ENCODE measurements at regions not wholly inside any gene's neighbourhood (a gene's known extent, or its start where the extent isn't known, plus 50 kb on each side); places are given as distances from the start of the nearest gene placed in this dataset.

- 62 to 73% methylated on average over 2 to 3 of the region's 3 CpGs for WGBS, 2 donors (ENCODE audit: low coverage in 1 of 2)
- TF ChIP-seq POLR2AphosphoS5 (IDR thresholded peaks at IDR 0.05) (no peak), POLR2A (IDR thresholded peaks at IDR 0.05) (no peak), EP300 (IDR thresholded peaks at IDR 0.05) (no peak), CTCF (IDR thresholded peaks at IDR 0.05) (no peak)
- no peak for ATAC-seq
- H3K27me3 ChIP-seq, result no peaks in the 10 kb centered on the region
- H3K9me3 ChIP-seq, result no peaks in the 10 kb centered on the region
- no peaks in the 10 kb centered on the region for H3K4me1 ChIP-seq
- no peak overlapping the region for H3K27ac ChIP-seq
- H3K4me3 ChIP-seq, result no peak overlapping the region
- no peaks in the 10 kb centered on the region for H3K36me3 ChIP-seq
Measured at GRCh38 chr5:4337519-4337918, 741.9 kb downstream of the IRX1 start.

- TF ChIP-seq POLR2A (IDR thresholded peaks at IDR 0.05) (no peak), EP300 (IDR thresholded peaks at IDR 0.05) (no peak), POLR2AphosphoS5 (IDR thresholded peaks at IDR 0.05) (no peak), CTCF (IDR thresholded peaks at IDR 0.05) (no peak)
- H3K4me1 ChIP-seq, result no peaks in the 10 kb centered on the region
- ATAC-seq, result no peak
- no peak overlapping the region for H3K4me3 ChIP-seq
- H3K27ac ChIP-seq, result no peak overlapping the region
- no peaks in the 10 kb centered on the region for H3K36me3 ChIP-seq
- 33% methylated on average over 1 of the region's 9 CpGs; no CpG with 5 or more reads in 1 of the 2 donors for WGBS, 2 donors (ENCODE audit: low coverage in 1 of 2)
- H3K27me3 ChIP-seq, result no peaks in the 10 kb centered on the region
- no peaks in the 10 kb centered on the region for H3K9me3 ChIP-seq
Measured at GRCh38 chr5:4339949-4340348, 744.3 kb downstream of the IRX1 start.

- TF ChIP-seq EP300 (IDR thresholded peaks at IDR 0.05) (no peak), POLR2AphosphoS5 (IDR thresholded peaks at IDR 0.05) (no peak), POLR2A (IDR thresholded peaks at IDR 0.05) (no peak), CTCF (IDR thresholded peaks at IDR 0.05) (no peak)
- no peak overlapping the region for H3K4me3 ChIP-seq
- no peaks in the 10 kb centered on the region for H3K9me3 ChIP-seq
- no peaks in the 10 kb centered on the region for H3K4me1 ChIP-seq
- no peaks in the 10 kb centered on the region for H3K27me3 ChIP-seq
- H3K36me3 ChIP-seq, result no peaks in the 10 kb centered on the region
- 35 to 60% methylated on average over 1 of the region's 1 CpG for WGBS, 2 donors (ENCODE audit: low coverage in 1 of 2)
- H3K27ac ChIP-seq, result no peak overlapping the region
- no peak for ATAC-seq
Measured at GRCh38 chr5:4345850-4346249, 750.2 kb downstream of the IRX1 start.

- Histone ChIP-seq H3K27ac (no peak overlapping the region), H3K27me3 (no peaks in the 10 kb centered on the region), H3K36me3 (no peaks in the 10 kb centered on the region), H3K4me1 (no peaks in the 10 kb centered on the region), H3K9me3 (no peaks in the 10 kb centered on the region), H3K4me3 (no peak overlapping the region)
- no peak for TF ChIP-seq POLR2AphosphoS5 (IDR thresholded peaks at IDR 0.05)
- no peak for TF ChIP-seq CTCF (IDR thresholded peaks at IDR 0.05)
- no peak for TF ChIP-seq POLR2A (IDR thresholded peaks at IDR 0.05)
- TF ChIP-seq EP300 (IDR thresholded peaks at IDR 0.05), result no peak
- 15 to 66% methylated on average over 3 of the region's 3 CpGs for WGBS, 2 donors (ENCODE audit: low coverage in 1 of 2)
- ATAC-seq, result no peak
Measured at GRCh38 chr5:4348423-4348822, 752.8 kb downstream of the IRX1 start.

GRCh38 chr5:4348919-4349318 is 753.3 kb downstream of the IRX1 start:
- 12 to 44% methylated on average over 3 of the region's 3 CpGs for WGBS, 2 donors (ENCODE audit: low coverage in 1 of 2)
- H3K27ac ChIP-seq, result no peak overlapping the region
- TF ChIP-seq EP300 (IDR thresholded peaks at IDR 0.05) (no peak), CTCF (IDR thresholded peaks at IDR 0.05) (no peak), POLR2A (IDR thresholded peaks at IDR 0.05) (no peak), POLR2AphosphoS5 (IDR thresholded peaks at IDR 0.05) (no peak)
- no peaks in the 10 kb centered on the region for H3K36me3 ChIP-seq
- H3K27me3 ChIP-seq, result no peaks in the 10 kb centered on the region
- no peak overlapping the region for H3K4me3 ChIP-seq
- no peak for ATAC-seq
- no peaks in the 10 kb centered on the region for H3K4me1 ChIP-seq
- no peaks in the 10 kb centered on the region for H3K9me3 ChIP-seq
